Hematopoietic multipotent progenitor cell treated with erythropoietin and hydrocortisone succinate and interleukin-3 and kit ligand, for 6 days (in vitro differentiated cells): ENCODE measurements at regions not wholly inside any gene's neighbourhood (a gene's known extent, or its start where the extent isn't known, plus 50 kb on each side); places are given as distances from the start of the nearest gene placed in this dataset.
"Not testable (repeated sequence)": the region's sequence is repeated elsewhere in the genome, so short reads cannot be mapped to it uniquely, and the experiment has no call there.

Experiments
- DNase-seq: peaks from one replicate; pipeline ENCODE4 v3.0.0-alpha.2; 2015

DNA sequence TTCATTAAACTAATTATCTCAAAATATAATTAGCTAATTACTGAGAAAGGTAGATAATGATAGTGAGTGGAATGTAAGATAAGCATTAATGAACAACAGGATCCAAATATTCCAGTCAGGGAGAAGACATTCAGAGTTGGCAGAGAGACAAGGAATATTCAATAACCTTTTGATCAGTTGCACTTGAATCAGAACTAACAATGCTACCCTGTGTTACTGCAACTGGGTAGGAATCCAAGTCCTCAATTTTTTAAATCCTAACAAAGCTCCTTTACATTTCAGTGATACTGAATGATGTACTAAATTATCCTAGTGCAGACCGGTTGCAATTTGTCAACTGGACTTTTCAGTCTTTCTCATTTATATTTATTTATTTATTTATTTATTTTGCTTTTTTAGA is 107.1 kb upstream of the MIR17HG start:
- no peak for DNase-seq

DNA sequence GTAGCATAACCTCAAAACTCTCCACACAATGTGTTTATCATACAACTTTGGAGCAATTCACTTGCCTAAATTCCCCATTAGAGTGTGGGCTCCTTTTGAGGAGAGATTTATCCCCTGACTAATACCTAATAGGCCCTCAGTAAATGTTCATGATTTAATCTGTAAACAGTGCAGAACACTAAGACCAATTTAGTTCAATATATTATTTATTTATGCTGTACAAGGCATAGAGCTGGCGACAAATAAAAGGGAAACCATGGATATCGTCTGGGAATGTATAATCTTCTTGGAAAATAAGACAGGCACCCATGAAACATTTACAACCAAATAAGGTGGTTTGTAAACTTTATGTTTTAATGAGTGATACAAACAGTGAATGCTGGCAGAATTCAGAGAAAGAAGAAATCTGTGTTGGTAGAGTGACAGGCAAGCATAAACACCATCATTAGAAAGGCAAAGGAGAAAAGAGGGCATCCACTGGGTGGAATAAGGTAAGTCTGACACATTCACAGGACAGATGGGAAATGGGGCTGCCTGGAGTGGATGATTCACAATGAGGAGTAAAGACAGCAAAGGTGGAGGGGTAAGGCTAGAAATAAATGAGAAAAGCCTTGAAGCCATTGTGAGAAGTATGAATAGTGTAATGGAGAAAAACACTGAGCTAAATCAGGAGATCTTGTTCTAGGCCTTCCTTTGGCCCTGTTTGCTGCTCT is 106.1 kb upstream of the MIR17HG start:
- no peak for DNase-seq

DNA sequence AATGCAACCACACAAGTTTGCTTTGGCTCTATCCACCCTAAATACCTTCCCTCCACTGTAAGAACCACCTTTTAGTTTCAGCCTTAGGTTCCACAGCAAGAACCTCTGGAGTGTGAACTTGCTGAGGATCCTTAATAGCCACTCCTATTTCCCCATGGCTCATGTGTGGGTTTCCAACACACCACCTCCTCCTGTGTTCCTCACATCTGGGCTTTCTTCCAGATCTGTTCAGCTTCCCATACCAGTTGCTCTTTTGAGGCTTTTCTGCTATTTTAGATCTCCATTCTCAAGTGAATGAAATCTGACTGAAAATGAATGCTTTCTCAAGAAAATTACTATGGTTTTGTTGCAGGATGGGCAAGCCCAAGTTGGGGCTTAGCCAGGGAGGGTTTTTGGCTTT is 104.8 kb upstream of the MIR17HG start:
- no peak for DNase-seq

DNA sequence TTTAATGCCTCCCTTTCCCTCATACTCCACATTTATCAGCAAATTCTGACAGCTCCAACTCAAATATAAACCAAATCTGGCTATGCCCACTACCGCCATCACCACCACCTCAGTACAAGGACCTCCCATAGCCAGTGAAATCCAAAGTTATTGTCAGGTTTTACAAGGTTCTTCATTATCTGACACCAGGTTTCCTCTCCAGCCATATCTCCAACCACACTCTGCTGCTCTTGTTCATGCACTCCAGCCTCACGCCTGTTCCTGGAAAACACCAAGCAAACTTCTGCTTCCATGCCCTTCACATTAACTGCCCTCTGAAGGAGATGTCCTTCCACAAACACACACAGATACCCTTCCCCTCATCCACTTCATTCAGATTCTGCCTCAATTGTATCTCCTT is 102.2 kb upstream of the MIR17HG start:
- peak; percentile 78 for DNase-seq

DNA sequence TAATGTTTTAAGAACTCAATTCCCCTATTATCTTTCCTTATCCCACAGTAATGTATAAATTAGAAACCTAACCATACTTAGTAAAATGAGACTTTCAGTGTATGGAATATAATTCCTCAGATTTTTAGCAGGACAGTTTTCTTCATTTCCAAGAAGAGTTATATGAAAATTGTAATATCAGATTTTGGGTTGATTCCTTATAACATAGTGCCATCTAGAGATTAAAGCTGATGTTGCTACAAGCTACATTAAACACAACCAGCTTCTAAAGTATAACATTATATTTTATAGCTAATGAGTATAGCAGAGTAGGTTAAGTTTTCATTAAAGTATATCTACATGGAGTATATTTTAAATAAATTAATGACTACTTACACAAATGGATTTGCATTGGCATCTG is 99.7 kb upstream of the MIR17HG start:
- DNase-seq = peak; percentile 61

DNA sequence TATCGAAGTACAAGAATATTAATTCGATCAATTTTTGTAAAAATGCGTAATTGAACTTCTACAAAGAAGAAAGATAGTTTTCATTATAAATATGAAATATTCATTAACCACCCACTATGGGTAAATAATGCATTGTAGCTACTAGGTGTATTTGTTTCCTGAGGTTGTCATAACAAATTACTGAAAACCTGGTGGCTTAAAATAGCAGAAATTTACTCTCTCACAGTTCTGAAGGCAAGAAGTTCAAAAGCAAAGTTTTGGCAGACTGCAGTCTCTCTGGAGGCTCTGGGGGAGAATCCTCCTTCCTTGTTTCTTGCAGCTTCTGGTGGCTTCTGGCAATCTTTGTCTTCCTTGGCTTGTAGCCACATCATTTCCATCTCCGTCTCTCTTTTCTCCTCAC is 99.2 kb upstream of the MIR17HG start:
- DNase-seq = no peak

DNA sequence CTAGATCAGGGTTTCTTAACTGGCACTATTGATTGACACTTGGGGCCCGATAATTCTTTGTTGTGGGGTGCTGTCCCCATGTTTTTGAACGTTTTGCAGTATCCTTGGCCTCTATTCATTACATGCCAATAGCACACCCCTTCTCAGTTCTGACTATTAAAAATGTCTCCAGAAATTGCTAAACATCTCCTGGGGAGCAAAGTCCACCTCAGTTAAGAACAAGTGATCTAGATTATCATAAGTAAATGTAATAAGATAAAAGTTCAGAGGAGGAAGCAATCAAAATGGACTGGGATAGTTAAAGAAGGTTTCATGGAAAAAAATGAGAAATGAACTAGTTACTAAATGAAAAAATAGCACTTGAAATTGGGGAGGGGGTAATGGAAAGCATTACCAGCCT is 98.1 kb upstream of the MIR17HG start:
- no peak for DNase-seq

DNA sequence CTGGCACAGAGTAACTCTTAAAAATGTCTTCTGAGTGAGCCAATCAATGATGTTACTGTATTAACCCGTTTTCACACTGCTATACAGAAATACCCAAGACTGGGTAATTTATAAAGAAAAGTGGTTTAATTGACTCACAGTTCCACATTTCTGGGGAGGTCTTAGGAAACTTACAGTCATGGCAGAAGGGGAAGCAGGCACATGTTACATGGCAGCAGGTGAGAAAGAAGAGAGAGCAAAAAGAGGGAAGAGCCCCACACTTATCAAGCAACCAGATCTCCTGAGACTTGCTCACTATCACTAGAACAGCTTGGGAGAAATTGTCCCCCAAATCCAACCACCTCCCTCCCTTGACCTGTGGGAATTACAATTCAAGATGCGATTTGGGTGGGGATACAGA is 97.6 kb upstream of the MIR17HG start:
- no peak for DNase-seq

DNA sequence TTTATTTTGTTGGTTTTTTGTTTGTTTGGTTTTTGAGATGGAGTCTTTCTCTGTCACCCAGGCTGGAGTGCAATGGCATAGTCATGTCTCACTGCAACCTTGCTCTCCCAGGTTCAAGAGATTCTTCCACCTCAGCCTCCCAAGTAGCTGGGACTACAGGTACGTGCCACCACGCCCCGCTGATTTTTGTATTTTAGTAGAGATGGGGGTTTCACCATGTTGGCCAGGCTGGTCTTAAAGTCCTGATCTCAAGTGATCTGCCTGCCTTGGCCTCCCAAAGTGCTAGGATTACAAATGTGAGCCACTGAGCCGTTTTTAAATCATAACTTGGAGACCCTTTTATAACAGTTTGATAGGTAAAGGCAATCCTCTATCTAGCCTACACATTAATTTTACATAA is 95.9 kb upstream of the MIR17HG start:
- not testable (repeated sequence) for DNase-seq

DNA sequence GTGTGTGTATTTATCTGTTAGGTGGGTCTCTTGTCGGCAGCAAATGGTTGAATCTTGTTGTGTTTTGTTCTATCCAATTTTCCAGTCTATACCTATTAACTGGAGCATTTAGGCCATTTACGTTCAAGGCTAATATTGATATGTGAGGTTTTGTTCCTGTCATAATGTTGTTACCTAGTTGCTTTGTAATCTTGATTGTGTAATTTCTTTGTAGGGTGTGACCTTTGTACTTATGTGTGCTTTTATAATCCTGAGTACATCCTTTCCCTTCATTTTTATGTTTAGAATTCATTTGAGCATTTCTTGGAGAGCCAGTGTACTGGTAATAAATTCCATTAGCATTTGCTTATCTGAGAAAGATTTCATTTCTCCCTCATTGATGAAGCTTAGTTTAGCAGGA is 83.0 kb upstream of the MIR17HG start:
- DNase-seq = no peak

DNA sequence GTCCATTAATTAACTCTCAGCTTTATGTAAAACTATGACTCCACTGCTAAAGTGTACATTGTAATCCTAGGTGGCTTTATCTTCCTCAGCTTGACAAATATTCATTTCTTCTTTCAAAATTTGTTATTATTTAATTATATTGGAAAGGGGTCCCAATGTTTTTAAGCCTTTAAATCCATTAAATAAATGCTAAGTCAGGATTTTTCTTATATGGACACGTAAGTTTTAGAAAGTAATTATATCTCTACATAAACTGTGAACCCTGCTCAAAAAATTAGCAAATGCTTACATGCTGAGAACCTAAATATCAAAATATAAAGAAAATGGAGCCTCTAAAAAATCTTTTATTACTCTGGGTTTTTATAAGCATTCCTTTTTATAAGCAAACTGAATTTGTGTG is 78.2 kb upstream of the MIR17HG start:
- DNase-seq = no peak

DNA sequence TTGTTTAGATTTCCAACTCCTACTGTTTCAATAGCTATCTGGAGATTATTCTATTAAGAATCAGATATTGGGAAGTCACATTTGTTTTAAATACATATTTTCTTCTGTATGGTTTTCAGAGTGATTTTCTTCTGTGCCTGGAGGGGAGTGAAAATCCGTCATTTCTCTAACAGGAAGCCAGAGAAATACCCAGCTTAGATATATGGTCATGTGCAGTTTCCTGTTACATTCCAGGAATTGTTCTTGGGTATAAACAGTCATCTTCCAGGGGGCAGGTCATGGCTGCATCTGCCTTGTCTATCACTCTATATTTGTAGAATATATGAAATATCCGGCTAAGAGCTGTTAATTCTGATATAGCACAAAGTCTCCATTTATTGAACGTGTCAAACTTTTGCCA is 77.5 kb upstream of the MIR17HG start:
- peak; percentile 24 for DNase-seq

DNA sequence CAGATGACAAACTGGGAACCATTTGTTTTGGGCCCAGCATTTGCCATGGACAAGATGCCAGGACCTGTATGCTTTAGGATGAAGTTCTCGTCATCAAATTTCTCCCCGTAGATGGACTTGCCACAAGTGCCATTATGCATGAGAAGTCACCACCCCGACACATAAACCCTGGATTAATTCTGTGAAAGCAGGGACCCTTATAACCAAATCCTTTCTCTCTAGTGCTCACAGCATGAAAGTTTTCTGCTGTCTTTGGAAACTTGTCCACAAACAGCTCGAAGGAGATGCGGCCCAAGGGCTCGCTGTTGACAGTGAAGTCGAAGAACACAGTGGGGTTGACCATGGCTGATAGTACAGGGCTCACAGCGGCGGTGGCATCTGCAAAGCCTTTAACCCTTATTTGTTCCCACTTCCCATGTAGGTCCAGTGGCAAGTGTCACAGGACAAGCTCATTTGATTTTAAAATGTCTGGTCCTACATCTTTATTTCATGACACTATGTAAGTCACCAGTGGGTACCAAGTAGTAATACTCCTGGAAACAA is 75.2 kb upstream of the MIR17HG start:
- DNase-seq = no peak

DNA sequence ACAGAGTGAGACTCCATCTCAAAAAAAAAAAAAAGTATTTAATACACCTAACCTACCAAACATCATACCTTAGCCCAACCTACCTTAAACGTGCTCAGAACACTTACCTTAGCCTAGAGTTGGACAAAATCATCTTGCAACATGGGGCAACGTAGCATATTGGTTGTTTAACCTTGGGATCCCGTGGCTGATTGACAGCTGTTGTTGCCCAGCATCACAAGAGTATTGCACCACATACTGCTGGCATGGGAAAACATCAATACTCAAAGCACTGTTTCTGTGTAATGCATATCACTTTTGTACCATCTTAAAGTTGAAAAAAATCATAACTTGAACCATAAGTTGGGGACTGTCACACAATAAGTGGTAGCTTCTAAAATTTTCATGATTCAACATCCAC is 73.8 kb upstream of the MIR17HG start:
- DNase-seq = no peak

DNA sequence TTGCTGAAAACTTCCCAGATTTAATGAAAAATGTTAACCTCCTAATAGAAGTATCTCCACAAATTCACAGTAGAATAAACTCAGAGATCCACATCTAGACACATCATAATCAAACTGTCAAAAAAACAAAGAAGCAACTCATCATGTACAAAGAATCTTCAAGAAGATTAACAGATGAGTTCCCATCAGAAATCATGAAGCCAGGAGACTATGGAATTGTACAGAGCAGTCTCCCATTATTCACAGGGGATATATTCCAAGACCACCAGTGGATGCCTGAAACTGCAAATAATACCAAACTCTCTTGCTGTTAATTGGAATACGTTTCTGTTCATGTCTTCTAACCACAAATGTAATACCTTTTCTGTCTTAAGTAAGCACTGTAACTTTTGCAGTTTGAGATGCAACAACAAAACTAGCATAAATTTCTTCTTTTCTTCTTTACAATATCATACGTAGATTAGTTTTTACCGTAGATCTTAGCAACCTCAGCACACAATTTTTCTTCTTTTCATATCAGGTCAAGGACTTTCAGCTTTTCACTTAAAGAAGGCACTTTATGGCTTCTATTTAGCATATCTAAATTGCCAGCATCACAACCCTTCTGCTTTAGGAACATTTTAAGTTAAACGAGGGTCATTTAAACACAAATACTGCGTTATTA is 70.3 kb upstream of the MIR17HG start:
- no peak for DNase-seq

DNA sequence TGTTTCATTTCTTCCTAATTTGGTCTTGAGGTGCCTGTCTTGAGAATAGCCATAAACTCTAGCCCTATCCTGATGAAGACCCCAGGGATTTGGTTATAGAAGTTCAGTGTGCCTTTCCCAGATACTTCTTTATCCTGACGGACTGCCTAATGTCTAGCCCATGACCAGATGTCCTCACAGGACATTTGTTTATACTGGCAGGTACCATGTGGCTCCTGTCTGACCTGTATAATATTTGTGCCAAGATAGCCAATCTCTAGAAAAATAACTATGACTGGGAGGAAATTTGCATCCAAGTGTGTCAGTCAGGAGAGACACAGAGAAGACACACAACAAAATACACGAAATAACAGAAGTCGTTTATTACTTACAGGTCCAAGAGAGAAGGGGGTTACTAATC is 69.2 kb upstream of the MIR17HG start:
- no peak for DNase-seq

DNA sequence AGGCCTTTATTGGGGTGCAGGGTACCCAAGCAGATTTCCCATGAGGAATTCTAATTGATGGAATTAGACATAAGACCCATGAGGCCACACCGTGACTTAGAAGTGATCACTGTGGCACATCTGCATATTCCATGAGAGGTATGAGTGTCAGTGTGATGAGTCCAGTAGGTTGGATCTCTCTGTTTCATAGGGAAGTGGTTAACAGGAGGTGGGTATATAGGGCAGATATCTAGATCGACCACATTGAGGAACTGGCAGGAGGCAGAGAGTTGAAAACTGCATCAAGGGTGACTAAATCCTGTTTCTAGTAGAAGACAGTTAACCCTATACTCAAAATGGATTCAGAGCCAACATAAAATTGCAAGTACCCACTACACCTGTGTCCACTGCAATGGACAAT is 68.6 kb upstream of the MIR17HG start:
- DNase-seq = peak; percentile 76

DNA sequence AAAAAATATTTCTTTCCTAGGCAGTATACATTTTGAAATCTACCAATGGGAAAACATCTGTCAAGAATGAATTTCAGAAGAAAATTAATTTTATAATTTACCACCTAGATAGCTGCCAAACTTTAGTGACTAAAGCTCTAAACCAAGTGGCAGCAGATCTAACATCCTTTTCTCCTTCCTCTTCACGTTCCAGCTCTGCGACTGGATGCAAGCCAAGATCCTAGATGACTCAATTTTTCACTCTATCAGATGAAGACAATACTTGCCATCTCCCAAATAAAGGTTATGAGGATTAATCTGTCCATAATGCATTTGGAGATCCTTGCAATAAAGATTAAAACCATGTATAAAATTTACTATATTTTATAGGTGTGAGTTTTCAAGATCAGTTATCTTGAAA is 66.7 kb upstream of the MIR17HG start:
- peak; percentile 60 for DNase-seq

DNA sequence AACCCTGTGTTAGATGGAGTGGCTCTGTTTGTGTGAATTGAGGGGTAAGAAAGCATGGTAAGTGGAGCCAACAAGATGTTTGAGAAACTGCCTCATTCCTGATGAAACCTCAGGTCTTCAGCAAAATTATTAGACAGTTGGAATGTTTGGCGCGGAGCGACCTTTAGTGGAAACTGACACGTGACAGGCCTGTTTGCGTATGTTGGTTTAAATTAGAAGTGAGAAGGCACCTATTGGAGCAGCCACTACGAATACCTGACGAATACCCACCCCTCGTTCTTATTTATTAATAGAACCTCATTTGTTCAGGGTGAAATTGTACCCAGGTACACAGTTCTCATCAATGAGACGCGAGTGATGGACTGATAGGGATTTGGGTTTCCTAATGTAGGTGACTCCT is 63.2 kb upstream of the MIR17HG start:
- no peak for DNase-seq

DNA sequence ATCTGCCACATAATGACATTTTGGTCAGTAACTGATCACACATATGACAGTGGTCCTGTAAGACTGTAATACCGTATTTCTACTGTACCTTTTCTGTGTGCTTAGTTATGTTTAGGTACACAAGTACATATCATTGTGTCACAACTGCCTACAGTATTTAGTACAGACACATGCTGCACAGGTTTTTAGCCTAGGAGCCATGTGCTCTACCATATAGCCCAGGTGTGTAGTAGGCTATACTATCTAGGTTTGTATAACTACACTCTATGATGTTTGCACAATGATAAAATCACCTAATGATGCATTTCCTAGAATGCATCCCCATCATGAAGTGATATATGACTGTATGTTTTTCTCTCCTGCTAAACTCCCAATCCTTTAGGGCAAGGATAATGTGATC is 61.2 kb upstream of the MIR17HG start:
- DNase-seq = no peak

DNA sequence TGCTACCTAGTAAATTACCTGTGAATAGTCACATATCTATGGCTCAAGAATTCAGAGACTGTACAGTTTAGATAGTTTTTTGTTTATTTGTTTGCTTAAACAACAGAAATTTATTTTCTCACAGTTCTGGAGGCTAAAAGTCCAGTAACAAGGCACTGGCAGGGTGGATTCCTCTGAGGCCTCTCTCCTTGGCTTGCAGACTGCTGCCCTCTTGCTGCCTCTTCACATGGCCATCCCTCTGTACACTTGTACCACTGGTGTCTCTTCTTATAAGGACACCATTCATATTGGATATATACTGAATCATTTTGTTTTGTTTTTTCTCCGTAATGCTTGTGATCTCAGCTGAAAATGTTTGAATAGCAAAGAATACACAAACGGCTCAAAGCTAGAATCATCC is 56.4 kb upstream of the MIR17HG start:
- no peak for DNase-seq

DNA sequence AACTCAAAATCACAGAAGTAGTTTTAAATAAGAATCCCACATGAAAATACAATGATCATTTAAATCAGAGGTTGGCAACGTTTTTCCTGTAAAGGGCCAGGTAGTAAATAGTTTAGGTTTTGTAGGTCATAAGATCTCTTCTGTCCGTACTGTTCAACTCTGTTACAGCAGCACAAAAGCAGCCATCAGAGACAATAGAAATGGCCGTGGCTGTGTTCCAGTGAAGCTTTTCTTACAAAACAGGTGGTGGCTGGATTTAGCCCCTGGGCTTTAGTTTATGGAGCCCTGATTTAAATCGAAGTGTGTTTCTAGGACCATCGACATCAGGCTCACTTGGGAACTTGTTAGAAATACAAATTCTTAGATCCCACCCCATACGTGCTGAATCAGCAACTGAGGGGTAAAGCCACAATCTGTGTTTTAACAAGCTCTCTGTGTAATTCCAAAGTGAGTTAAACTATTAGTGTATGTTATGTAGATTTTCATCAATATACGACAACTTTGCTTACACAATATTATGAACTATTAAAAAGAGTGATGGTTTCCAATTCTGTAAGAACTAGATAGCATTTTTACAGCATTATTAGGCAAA is 54.8 kb upstream of the MIR17HG start:
- DNase-seq = no peak

DNA sequence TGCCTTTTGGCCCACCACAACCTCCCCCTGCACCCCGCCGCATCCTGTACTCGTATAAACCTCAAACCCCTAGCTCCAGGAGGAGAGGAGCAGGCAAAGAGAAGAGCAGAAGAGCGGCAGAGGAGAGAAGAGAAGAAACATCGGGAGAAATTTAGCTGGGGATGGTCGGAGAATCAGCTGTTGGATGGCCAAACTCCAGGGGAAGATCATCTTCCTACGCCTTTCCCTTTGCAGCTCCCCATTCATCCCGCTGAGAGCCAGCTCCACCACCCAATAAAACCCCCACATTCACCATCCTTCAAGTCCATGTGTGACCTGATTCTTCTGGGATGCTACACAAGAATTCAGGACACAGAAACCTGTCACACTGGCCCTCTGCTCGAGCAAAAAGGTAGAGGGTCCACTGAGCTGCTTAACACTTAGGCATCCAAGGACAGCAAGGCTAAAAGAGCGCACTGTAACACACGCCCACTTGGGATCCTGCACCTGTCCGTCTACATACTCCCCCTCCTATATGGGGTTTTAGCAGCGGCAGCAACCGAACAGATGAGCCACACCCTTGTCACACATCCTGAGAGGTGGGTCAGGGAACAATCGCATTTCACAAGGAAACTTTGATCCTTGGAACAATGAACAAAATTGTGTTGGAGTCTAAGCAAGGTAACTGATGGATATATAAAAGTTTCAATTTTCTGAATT is 51.6 kb upstream of the MIR17HG start:
- no peak for DNase-seq

DNA sequence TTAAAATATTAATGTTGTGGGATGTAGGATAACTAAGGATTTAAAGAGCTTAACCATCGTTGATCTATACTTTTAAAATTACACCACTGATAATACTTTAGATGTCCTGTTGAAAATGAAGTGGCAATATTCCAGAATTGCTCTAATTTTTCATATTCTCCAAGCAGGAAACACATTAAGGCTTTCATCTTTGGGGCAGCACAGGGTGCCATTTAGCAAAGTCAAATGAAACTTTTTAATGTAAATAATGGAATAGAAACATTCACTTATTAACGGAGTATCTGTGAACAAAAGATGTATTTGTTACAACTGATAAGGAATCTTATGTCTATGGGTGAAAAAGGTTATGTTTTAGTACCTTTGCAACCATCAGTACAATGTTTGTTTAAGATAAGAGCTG is 50.0 kb upstream of the MIR17HG start:
- DNase-seq = no peak
